ENCODE measurements at regions not wholly inside any gene's neighbourhood (a gene's known extent, or its start where the extent isn't known, plus 50 kb on each side); places are given as distances from the start of the nearest gene placed in this dataset.

DNA sequence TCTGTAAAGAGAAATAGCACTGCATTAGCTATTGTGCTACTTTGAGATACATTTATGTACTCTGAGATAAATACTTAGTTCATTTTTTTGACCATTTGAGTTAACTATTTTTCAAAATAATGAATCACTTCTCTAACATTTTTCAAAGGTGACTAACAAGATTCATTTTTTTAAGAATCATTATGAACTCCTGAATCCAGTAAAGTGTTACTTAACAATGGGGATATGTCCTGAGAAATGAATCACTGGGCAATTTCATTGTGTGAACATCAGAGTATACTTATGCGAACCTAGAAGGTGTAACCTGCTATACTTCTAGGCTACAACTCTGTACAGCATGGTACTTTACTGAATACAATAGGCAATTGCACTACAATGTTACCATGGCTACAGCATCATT is 355.8 kb downstream of the ARL6IP6 start:
- no peak for DNase-seq (ENCODE audit: low read depth, low spot score)
- no peaks in the 10 kb centered on the region for H3K27me3 ChIP-seq (ENCODE audit: control insufficient read depth, insufficient read depth, low read length)
- TF ChIP-seq SIN3A (IDR thresholded peaks at IDR 0.05; ENCODE audit: borderline replicate concordance, insufficient read depth, low read depth, low read length), result no peak
- TF ChIP-seq, protein P1, sequence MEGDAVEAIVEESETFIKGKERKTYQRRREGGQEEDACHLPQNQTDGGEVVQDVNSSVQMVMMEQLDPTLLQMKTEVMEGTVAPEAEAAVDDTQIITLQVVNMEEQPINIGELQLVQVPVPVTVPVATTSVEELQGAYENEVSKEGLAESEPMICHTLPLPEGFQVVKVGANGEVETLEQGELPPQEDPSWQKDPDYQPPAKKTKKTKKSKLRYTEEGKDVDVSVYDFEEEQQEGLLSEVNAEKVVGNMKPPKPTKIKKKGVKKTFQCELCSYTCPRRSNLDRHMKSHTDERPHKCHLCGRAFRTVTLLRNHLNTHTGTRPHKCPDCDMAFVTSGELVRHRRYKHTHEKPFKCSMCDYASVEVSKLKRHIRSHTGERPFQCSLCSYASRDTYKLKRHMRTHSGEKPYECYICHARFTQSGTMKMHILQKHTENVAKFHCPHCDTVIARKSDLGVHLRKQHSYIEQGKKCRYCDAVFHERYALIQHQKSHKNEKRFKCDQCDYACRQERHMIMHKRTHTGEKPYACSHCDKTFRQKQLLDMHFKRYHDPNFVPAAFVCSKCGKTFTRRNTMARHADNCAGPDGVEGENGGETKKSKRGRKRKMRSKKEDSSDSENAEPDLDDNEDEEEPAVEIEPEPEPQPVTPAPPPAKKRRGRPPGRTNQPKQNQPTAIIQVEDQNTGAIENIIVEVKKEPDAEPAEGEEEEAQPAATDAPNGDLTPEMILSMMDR (IDR thresholded peaks at IDR 0.05), result no peak
- TF ChIP-seq TCF7L2 (IDR thresholded peaks at IDR 0.05; ENCODE audit: low read depth, low read length), result no peak
- no peak for TF ChIP-seq POLR2AphosphoS5 (IDR thresholded peaks at IDR 0.05; ENCODE audit: low read depth, low read length)
- TF ChIP-seq, protein P2, sequence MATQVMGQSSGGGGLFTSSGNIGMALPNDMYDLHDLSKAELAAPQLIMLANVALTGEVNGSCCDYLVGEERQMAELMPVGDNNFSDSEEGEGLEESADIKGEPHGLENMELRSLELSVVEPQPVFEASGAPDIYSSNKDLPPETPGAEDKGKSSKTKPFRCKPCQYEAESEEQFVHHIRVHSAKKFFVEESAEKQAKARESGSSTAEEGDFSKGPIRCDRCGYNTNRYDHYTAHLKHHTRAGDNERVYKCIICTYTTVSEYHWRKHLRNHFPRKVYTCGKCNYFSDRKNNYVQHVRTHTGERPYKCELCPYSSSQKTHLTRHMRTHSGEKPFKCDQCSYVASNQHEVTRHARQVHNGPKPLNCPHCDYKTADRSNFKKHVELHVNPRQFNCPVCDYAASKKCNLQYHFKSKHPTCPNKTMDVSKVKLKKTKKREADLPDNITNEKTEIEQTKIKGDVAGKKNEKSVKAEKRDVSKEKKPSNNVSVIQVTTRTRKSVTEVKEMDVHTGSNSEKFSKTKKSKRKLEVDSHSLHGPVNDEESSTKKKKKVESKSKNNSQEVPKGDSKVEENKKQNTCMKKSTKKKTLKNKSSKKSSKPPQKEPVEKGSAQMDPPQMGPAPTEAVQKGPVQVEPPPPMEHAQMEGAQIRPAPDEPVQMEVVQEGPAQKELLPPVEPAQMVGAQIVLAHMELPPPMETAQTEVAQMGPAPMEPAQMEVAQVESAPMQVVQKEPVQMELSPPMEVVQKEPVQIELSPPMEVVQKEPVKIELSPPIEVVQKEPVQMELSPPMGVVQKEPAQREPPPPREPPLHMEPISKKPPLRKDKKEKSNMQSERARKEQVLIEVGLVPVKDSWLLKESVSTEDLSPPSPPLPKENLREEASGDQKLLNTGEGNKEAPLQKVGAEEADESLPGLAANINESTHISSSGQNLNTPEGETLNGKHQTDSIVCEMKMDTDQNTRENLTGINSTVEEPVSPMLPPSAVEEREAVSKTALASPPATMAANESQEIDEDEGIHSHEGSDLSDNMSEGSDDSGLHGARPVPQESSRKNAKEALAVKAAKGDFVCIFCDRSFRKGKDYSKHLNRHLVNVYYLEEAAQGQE (IDR thresholded peaks at IDR 0.05; ENCODE audit: insufficient read depth in 1 of 2, low read depth in 2 of 2, low read length in 1 of 2), result no peak
- H3K9me3 ChIP-seq (ENCODE audit: control insufficient read depth, insufficient read depth, low read depth, low read length), result no peaks in the 10 kb centered on the region
- ChIA-PET POLR2A (no interaction called here), CTCF (no interaction called here)
- no peak overlapping the region for H3K27ac ChIP-seq (ENCODE audit: low read length)
- in situ Hi-C loops (cut with HindIII; ENCODE audit: low pct_unique_long_range_greater_than_20kb, low sequenced_read_pairs) (no loop called here), intact Hi-C loops (cut with micrococcal nuclease; ENCODE audit: unreplicated experiment) (no loop called here)
- H3K4me1 ChIP-seq (ENCODE audit: control insufficient read depth, insufficient read depth, low read length), result no peaks in the 10 kb centered on the region
- no peak overlapping the region for H3K4me3 ChIP-seq (ENCODE audit: low read depth in 2 of 2, low read length in 2 of 2)
- BruUV-seq (replicated peaks), result no TSS peak
- no peaks in the 10 kb centered on the region for H3K36me3 ChIP-seq (ENCODE audit: control insufficient read depth, insufficient read depth, low read length)
- ATAC-seq, result no peak

DNA sequence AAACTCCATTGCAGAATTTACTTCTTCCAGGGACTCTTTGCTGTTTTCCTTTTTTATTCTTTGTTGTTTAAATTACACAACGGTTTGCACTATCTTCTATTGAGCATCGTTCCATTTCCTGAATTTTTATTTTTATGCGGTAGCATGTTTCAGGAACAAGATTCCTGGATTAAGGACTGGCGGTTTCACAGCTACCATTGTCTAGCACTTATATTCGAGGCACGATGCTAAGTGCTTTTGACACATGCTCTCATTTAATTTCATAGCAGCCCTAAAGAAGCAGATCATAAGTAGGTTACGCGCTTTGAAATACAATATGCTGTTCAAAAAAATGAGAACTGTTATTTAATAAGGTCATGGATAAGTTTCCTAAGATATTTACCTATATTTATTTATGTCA is 354.4 kb downstream of the ARL6IP6 start:
- Histone ChIP-seq H3K36me3 (ENCODE audit: control insufficient read depth, insufficient read depth, low read length) (no peaks in the 10 kb centered on the region), H3K27ac (ENCODE audit: low read length) (no peak overlapping the region), H3K27me3 (ENCODE audit: control insufficient read depth, insufficient read depth, low read length) (no peaks in the 10 kb centered on the region), H3K9me3 (ENCODE audit: control insufficient read depth, insufficient read depth, low read depth, low read length) (no peaks in the 10 kb centered on the region), H3K4me1 (ENCODE audit: control insufficient read depth, insufficient read depth, low read length) (no peaks in the 10 kb centered on the region), H3K4me3 (ENCODE audit: low read depth in 2 of 2, low read length in 2 of 2) (no peak overlapping the region)
- ChIA-PET CTCF (no interaction called here), POLR2A (no interaction called here)
- no peak for ATAC-seq
- in situ Hi-C loops (cut with HindIII; ENCODE audit: low pct_unique_long_range_greater_than_20kb, low sequenced_read_pairs), result no loop called here
- BruUV-seq (replicated peaks), result no TSS peak
- DNase-seq (ENCODE audit: low read depth, low spot score), result no peak
- intact Hi-C loops (cut with micrococcal nuclease; ENCODE audit: unreplicated experiment), result no loop called here
- TF ChIP-seq SIN3A (IDR thresholded peaks at IDR 0.05; ENCODE audit: borderline replicate concordance, insufficient read depth, low read depth, low read length), result no peak
- TF ChIP-seq, protein P1 (IDR thresholded peaks at IDR 0.05), result no peak

DNA sequence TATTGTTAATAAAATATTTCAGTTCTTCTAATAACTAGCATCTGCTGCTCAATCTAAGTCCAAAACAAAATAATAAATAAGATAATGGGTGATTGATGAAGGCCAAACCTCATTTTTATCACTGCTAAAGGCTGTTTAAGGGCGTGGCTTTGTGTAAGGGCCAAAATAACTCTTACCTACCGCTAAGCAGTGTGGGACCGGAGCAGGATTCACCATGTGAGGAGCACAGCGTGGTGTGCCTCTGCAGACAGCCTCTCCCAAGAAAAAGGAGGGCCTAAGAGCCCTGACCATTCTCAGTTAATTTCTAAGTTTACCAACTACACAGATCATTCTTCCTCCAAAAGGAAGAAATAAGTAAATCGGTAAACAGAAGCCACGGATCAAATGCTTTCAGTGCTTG is 353.7 kb downstream of the ARL6IP6 start:
- in situ Hi-C loops (cut with HindIII; ENCODE audit: low pct_unique_long_range_greater_than_20kb, low sequenced_read_pairs) (no loop called here), intact Hi-C loops (cut with micrococcal nuclease; ENCODE audit: unreplicated experiment) (no loop called here)
- no TSS peak for BruUV-seq (replicated peaks)
- CTCF ChIA-PET, result no interaction called here
- H3K36me3 ChIP-seq (ENCODE audit: control insufficient read depth, insufficient read depth, low read length), result no peaks in the 10 kb centered on the region
- H3K4me3 ChIP-seq (ENCODE audit: low read depth in 2 of 2, low read length in 2 of 2), result no peak overlapping the region
- no peaks in the 10 kb centered on the region for H3K27me3 ChIP-seq (ENCODE audit: control insufficient read depth, insufficient read depth, low read length)
- H3K9me3 ChIP-seq (ENCODE audit: control insufficient read depth, insufficient read depth, low read depth, low read length), result no peaks in the 10 kb centered on the region
- ATAC-seq, result no peak
- no peak for DNase-seq (ENCODE audit: low read depth, low spot score)
- POLR2A ChIA-PET, result no interaction called here
- no peak overlapping the region for H3K27ac ChIP-seq (ENCODE audit: low read length)
- TF ChIP-seq, protein P2 (IDR thresholded peaks at IDR 0.05; ENCODE audit: insufficient read depth in 1 of 2, low read depth in 2 of 2, low read length in 1 of 2), result no peak
- TF ChIP-seq, protein P1 (IDR thresholded peaks at IDR 0.05), result no peak
- TF ChIP-seq TCF7L2 (IDR thresholded peaks at IDR 0.05; ENCODE audit: low read depth, low read length), result no peak
- no peak for TF ChIP-seq POLR2AphosphoS5 (IDR thresholded peaks at IDR 0.05; ENCODE audit: low read depth, low read length)
- no peak for TF ChIP-seq SIN3A (IDR thresholded peaks at IDR 0.05; ENCODE audit: borderline replicate concordance, insufficient read depth, low read depth, low read length)
- H3K4me1 ChIP-seq (ENCODE audit: control insufficient read depth, insufficient read depth, low read length), result no peaks in the 10 kb centered on the region

Data from Panc1 (cell line).